KMS-11 (cell line): ENCODE measurements at regions not wholly inside any gene's neighbourhood (a gene's known extent, or its start where the extent isn't known, plus 50 kb on each side); places are given as distances from the start of the nearest gene placed in this dataset.
"Not testable (repeated sequence)": the region's sequence is repeated elsewhere in the genome, so short reads cannot be mapped to it uniquely, and the experiment has no call there.

ENCODE experiments used
- H2AFZ ChIP-seq: fragments of 200-600 bp; sonication (generic); 2 replicates; pipeline ENCODE4 v1.6.1; 2016; ENCODE audit warnings: antibody characterized with exemption, mixed run types, low read depth
- H3K27ac ChIP-seq: fragments of 200-600 bp; sonication (generic); 2 replicates; pipeline ENCODE4 v1.6.1; 2016; ENCODE audit warnings: mild to moderate bottlenecking, mixed run types
- H3K27me3 ChIP-seq: fragments of 200-600 bp; sonication (generic); 2 replicates; pipeline ENCODE4 v1.6.1; 2017; ENCODE audit warnings: mild to moderate bottlenecking, low read depth, mixed run types, moderate library complexity; ENCODE audit not compliant: insufficient read depth
- H3K36me3 ChIP-seq: fragments of 200-600 bp; sonication (generic); 2 replicates; pipeline ENCODE4 v1.6.1; 2017; ENCODE audit warnings: mild to moderate bottlenecking, mixed run types; ENCODE audit not compliant: insufficient read depth
- H3K4me1 ChIP-seq: fragments of 200-600 bp; sonication (generic); 2 replicates; pipeline ENCODE4 v1.6.1; 2016; ENCODE audit warnings: mild to moderate bottlenecking, low read depth, mixed run types; ENCODE audit not compliant: poor library complexity, severe bottlenecking
- H3K4me2 ChIP-seq: fragments of 200-600 bp; sonication (generic); 2 replicates; pipeline ENCODE4 v1.7.0; 2016; ENCODE audit warnings: mild to moderate bottlenecking, mixed run types
- H3K4me3 ChIP-seq: fragments of 200-600 bp; sonication (generic); IDR thresholded peaks from 2 replicates; pipeline ENCODE4 v1.6.1; 2017; ENCODE audit warnings: low read depth, low read length, mixed read lengths; ENCODE audit not compliant: insufficient read depth
- H3K79me2 ChIP-seq: fragments of 200-600 bp; sonication (generic); 2 replicates; pipeline ENCODE4 v1.6.1; 2016; ENCODE audit warnings: low read depth, mixed run types; ENCODE audit not compliant: insufficient read depth
- H3K9ac ChIP-seq: fragments of 200-600 bp; sonication (generic); 2 replicates; pipeline ENCODE4 v1.6.1; 2016; ENCODE audit warnings: mild to moderate bottlenecking, mixed run types
- H4K20me1 ChIP-seq: fragments of 200-600 bp; sonication (generic); 2 replicates; pipeline ENCODE4 v1.6.1; 2016; ENCODE audit warnings: mild to moderate bottlenecking, mixed run types; ENCODE audit not compliant: insufficient read depth
- TF ChIP-seq, protein P1 (sequence below): fragments of 200-600 bp; sonication (generic); conservative IDR thresholded peaks from 2 replicates; pipeline ENCODE4 v1.6.1; 2017; ENCODE audit warnings: low read depth, mild to moderate bottlenecking, antibody characterized with exemption, low read length, moderate library complexity, mixed read lengths

DNA sequence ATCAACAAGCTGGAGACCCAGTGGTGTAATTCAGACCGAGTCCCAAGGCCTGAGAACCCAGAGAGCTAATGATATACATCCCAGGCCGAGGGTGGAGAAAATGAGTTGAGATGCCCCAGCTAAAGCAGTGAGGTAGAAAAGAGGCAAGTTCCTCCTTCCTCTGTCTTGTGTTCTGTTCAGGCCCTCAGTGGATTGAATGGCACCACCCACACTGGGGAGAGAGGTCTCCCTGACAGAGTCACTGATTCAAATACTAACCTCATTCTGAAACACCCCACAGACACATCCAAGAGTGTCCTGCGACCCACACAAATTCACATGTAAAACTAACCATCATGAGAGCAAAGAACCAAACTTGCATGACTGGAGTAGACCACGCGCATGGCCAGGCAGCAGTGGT is 215.3 kb downstream of the ANAPC1 start:
- TF ChIP-seq, protein P1, sequence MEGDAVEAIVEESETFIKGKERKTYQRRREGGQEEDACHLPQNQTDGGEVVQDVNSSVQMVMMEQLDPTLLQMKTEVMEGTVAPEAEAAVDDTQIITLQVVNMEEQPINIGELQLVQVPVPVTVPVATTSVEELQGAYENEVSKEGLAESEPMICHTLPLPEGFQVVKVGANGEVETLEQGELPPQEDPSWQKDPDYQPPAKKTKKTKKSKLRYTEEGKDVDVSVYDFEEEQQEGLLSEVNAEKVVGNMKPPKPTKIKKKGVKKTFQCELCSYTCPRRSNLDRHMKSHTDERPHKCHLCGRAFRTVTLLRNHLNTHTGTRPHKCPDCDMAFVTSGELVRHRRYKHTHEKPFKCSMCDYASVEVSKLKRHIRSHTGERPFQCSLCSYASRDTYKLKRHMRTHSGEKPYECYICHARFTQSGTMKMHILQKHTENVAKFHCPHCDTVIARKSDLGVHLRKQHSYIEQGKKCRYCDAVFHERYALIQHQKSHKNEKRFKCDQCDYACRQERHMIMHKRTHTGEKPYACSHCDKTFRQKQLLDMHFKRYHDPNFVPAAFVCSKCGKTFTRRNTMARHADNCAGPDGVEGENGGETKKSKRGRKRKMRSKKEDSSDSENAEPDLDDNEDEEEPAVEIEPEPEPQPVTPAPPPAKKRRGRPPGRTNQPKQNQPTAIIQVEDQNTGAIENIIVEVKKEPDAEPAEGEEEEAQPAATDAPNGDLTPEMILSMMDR, result no peak
- no peak overlapping the region for H3K27ac ChIP-seq
- no peaks in the 10 kb centered on the region for H4K20me1 ChIP-seq
- H2AFZ ChIP-seq, result no peak overlapping the region
- no peak overlapping the region for H3K4me3 ChIP-seq
- H3K4me1 ChIP-seq, result peaks cover 44% of the 10 kb centered on the region
- no peak overlapping the region for H3K9ac ChIP-seq
- H3K4me2 ChIP-seq, result no peak overlapping the region
- H3K27me3 ChIP-seq, result no peaks in the 10 kb centered on the region
- no peaks in the 10 kb centered on the region for H3K79me2 ChIP-seq
- H3K36me3 ChIP-seq, result no peaks in the 10 kb centered on the region

DNA sequence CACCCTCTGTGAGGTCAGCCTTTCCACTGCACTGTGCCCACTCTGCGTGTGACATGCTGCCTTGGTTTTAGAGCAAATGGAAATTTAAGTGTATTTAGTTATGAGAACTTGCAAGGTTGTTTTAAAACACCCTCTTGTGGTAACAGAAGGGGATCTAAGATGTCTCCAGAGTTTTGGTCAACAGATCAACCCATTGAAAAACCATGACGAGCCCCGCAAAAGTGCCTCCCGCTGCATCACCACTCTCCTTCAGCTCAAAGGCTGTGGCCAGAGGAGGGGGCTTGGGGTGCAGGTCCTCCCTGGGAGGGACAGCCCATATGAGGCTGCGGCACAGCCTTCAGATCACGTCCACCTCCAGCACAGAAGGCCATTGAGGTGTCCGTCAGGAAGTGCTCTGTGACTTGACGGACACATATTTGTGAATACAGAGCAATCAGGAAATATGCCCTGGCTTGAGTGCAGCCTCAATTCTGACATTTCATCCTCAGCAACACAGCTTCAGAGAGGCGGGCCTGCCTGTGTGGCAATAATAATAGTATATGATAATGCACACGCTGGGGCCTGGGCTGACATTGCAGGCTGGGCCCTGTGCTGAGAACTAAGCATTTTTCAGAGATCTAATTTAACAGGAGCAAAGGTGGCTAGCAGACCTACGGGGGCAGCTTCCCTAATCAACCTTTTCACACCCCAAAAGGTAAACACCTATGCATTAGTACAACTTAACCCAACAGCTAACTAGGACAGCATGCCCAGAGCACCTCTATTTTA is 213.9 kb downstream of the ANAPC1 start:
- Histone ChIP-seq H3K36me3 (no peaks in the 10 kb centered on the region), H3K27ac (peak overlapping the region; percentile 2; the same call in 1 of the 2 replicates), H3K4me2 (peak overlapping the region; percentile 21; the same call in 1 of the 2 replicates), H4K20me1 (no peaks in the 10 kb centered on the region), H3K9ac (no peak overlapping the region), H3K79me2 (no peaks in the 10 kb centered on the region), H3K4me1 (peaks cover 43% of the 10 kb centered on the region), H3K27me3 (no peaks in the 10 kb centered on the region), H3K4me3 (no peak overlapping the region), H2AFZ (no peak overlapping the region)
- TF ChIP-seq, protein P1, result no peak

DNA sequence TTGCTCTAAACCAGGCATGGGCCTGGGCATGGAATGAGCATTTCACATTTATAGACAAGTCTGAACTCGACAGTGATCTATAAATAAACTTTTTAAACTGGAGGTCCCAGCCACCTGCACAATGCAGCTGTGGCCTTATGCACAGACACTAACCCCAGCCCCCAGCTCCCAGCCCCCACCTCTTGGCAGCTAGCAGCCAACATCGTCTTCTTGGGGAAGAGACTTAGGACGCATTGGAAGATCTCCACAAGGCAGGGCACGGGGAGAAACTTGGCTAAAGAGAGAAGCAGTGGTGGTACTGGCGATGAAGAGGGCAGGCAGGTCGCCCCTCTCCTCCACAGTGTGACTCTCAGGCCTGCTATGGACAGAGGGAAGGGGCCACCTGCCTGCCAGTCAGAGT is 213.2 kb downstream of the ANAPC1 start:
- peak overlapping the region; percentile 21; the same call in 1 of the 2 replicates for H3K4me2 ChIP-seq
- H3K27ac ChIP-seq, result peak overlapping the region; percentile 2; the same call in 1 of the 2 replicates
- H2AFZ ChIP-seq, result no peak overlapping the region; the same call in 1 of the 2 replicates
- H4K20me1 ChIP-seq, result no peaks in the 10 kb centered on the region
- no peak overlapping the region for H3K9ac ChIP-seq
- H3K4me3 ChIP-seq, result no peak overlapping the region
- H3K36me3 ChIP-seq, result no peaks in the 10 kb centered on the region
- no peaks in the 10 kb centered on the region for H3K79me2 ChIP-seq
- H3K4me1 ChIP-seq, result peaks cover 48% of the 10 kb centered on the region
- TF ChIP-seq, protein P1, result no peak
- H3K27me3 ChIP-seq, result no peaks in the 10 kb centered on the region

DNA sequence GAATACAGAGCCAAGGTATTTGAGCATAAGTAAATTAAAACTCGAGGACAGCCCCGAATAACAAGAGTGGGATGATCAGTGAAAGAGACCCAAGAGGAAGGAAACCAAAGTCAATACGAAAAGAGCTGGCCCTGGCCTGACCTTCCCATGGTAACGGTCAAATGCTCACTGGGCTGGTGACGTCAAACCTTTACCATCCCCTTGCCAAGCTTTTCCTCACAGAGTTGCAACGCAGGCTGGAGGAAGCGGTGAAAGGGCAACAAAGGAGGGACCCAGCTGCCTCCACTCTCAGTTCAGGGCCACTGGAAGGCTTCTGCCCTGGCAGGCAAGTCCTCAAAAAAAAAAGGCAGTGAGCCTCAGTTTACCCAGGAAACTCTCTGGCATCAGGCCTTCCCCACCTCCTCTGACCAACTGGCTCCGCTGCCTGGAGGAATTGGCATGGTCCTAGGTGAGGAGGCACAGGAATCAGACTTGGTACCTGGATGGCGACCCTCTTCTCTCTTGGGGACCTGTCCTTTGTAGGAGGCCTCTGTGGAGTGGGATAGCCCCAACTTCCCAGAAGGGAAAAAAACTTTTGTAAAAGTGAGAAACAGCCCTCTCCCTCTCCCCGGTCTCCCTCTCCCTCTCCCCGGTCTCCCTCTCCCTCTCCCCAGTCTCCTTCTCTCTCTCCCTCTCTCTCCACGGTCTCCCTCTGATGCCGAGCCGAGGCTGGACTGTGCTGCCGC is 212.4 kb downstream of the ANAPC1 start:
- Histone ChIP-seq H4K20me1 (no peaks in the 10 kb centered on the region), H3K27ac (no peak overlapping the region), H3K36me3 (no peaks in the 10 kb centered on the region), H3K4me1 (peaks cover 52% of the 10 kb centered on the region), H3K79me2 (no peaks in the 10 kb centered on the region), H3K9ac (no peak overlapping the region), H2AFZ (no peak overlapping the region), H3K4me3 (no peak overlapping the region), H3K4me2 (peak overlapping the region; percentile 21; the same call in 1 of the 2 replicates), H3K27me3 (no peaks in the 10 kb centered on the region)
- TF ChIP-seq, protein P1, result no peak

DNA sequence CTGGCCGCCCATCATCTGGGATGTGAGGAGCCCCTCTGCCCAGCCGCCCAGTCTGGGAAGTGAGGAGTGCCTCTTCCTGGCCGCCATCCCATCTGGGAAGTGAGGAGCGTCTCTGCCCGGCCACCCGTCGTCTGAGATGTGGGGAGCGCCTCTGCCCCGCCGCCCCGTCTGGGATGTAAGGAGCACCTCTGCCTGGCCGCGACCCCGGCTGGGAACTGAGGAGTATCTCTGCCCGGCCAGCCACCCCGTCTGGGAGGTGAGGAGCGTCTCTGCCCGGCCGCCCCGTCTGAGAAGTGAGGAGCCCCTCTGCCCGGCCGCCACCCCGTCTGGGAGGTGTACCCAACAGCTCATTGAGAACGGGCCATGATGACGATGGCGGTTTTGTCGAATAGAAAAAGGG is 211.4 kb downstream of the ANAPC1 start:
- peaks cover 62% of the 10 kb centered on the region for H3K4me1 ChIP-seq
- not testable (repeated sequence) for H4K20me1 ChIP-seq, H3K4me2 ChIP-seq, H3K27ac ChIP-seq, H3K79me2 ChIP-seq, H3K27me3 ChIP-seq, H3K4me3 ChIP-seq, H3K36me3 ChIP-seq, H3K9ac ChIP-seq, H2AFZ ChIP-seq
